ENCODE measurements at regions not wholly inside any gene's neighbourhood (a gene's known extent, or its start where the extent isn't known, plus 50 kb on each side); places are given as distances from the start of the nearest gene placed in this dataset.

- H3K4me2 ChIP-seq (replicated peaks; ENCODE audit: extremely low read depth, low read length, poor library complexity, severe bottlenecking), result no peak overlapping the region
- H2AFZ ChIP-seq (ENCODE audit: insufficient read depth, low read depth, low read length, poor library complexity, severe bottlenecking), result no peak overlapping the region
- no peak overlapping the region for H3K9ac ChIP-seq (ENCODE audit: insufficient read depth, low read length, poor library complexity, severe bottlenecking)
- no peak overlapping the region for H3K4me3 ChIP-seq (replicated peaks in 1 of 3; ENCODE audit: low read depth in 2 of 3, low read length in 3 of 3)
- no peaks in the 10 kb centered on the region for H4K20me1 ChIP-seq (ENCODE audit: insufficient read depth, low read length)
- no peaks in the 10 kb centered on the region for H3K9me3 ChIP-seq (replicated peaks in 1 of 2; ENCODE audit: control insufficient read depth in 1 of 2, insufficient read depth in 1 of 2, low read length in 2 of 2)
- H3K36me3 Mint-ChIP-seq, result no peaks in the 10 kb centered on the region
- H3K79me2 ChIP-seq (ENCODE audit: insufficient read depth, low read length), result no peaks in the 10 kb centered on the region
- whole genome bisulfite sequencing (ENCODE audit: insufficient coverage), result 91% methylated on average over 14 of the region's 15 CpGs
- no peaks in the 10 kb centered on the region for H3K27me3 ChIP-seq (ENCODE audit: control insufficient read depth in 2 of 2, insufficient read depth in 2 of 2, low read length in 2 of 2)
- no peak for TF ChIP-seq CTCF (IDR thresholded peaks at IDR 0.05)
- no peaks in the 10 kb centered on the region for H3K9me3 Mint-ChIP-seq
- DNase-seq, result no peak
- H3K36me3 ChIP-seq (replicated peaks in 1 of 2; ENCODE audit: control insufficient read depth in 1 of 2, insufficient read depth in 2 of 2, low read length in 2 of 2), result no peaks in the 10 kb centered on the region
- no peaks in the 10 kb centered on the region for H3K4me1 Mint-ChIP-seq
- H3K27ac ChIP-seq (ENCODE audit: low read depth in 1 of 2, low read length in 2 of 2), result no peak overlapping the region
- no peaks in the 10 kb centered on the region for H3K4me1 ChIP-seq (ENCODE audit: control insufficient read depth in 1 of 2, insufficient read depth in 2 of 2, low read length in 2 of 2)
- H3K4me3 Mint-ChIP-seq, result no peak overlapping the region
- intact Hi-C loops (cut with micrococcal nuclease), result no loop called here
- H3K27me3 Mint-ChIP-seq (ENCODE audit: low read depth in 3 of 3), result peaks cover 7 to 43% (median 16%) of the 10 kb centered on the region in 3 donors
- no peak overlapping the region for H3K27ac Mint-ChIP-seq
Observed at GRCh38 chr11:45583981-45584566, 81.3 kb downstream of the CHST1 start.

GRCh38 chr11:45580399-45580798, 85.0 kb downstream of the CHST1 start:
- Mint-ChIP-seq H3K4me3 (no peak overlapping the region), H3K27ac (no peak overlapping the region), H3K27me3 (ENCODE audit: low read depth in 3 of 3) (peaks cover 8 to 33% (median 20%) of the 10 kb centered on the region in 3 donors), H3K4me1 (no peaks in the 10 kb centered on the region), H3K9me3 (no peaks in the 10 kb centered on the region), H3K36me3 (no peaks in the 10 kb centered on the region)
- Histone ChIP-seq H3K79me2 (ENCODE audit: insufficient read depth, low read length) (no peaks in the 10 kb centered on the region), H3K4me3 (replicated peaks in 1 of 3; ENCODE audit: low read depth in 2 of 3, low read length in 3 of 3) (no peak overlapping the region), H3K36me3 (replicated peaks in 1 of 2; ENCODE audit: control insufficient read depth in 1 of 2, insufficient read depth in 2 of 2, low read length in 2 of 2) (no peaks in the 10 kb centered on the region), H2AFZ (ENCODE audit: insufficient read depth, low read depth, low read length, poor library complexity, severe bottlenecking) (no peak overlapping the region), H3K9me3 (replicated peaks in 1 of 2; ENCODE audit: control insufficient read depth in 1 of 2, insufficient read depth in 1 of 2, low read length in 2 of 2) (no peaks in the 10 kb centered on the region), H3K4me2 (replicated peaks; ENCODE audit: extremely low read depth, low read length, poor library complexity, severe bottlenecking) (no peak overlapping the region), H3K27ac (ENCODE audit: low read depth in 1 of 2, low read length in 2 of 2) (no peak overlapping the region), H3K4me1 (ENCODE audit: control insufficient read depth in 1 of 2, insufficient read depth in 2 of 2, low read length in 2 of 2) (no peaks in the 10 kb centered on the region), H3K27me3 (ENCODE audit: control insufficient read depth in 2 of 2, insufficient read depth in 2 of 2, low read length in 2 of 2) (no peaks in the 10 kb centered on the region), H4K20me1 (ENCODE audit: insufficient read depth, low read length) (no peaks in the 10 kb centered on the region), H3K9ac (ENCODE audit: insufficient read depth, low read length, poor library complexity, severe bottlenecking) (no peak overlapping the region)
- no peak for TF ChIP-seq CTCF (IDR thresholded peaks at IDR 0.05)
- 6% methylated on average over 4 of the region's 6 CpGs for WGBS (ENCODE audit: insufficient coverage)
- no peak for DNase-seq
- intact Hi-C loops (cut with micrococcal nuclease), result no loop called here
